ENCODE measurements at regions not wholly inside any gene's neighbourhood (a gene's known extent, or its start where the extent isn't known, plus 50 kb on each side); places are given as distances from the start of the nearest gene placed in this dataset.

DNA sequence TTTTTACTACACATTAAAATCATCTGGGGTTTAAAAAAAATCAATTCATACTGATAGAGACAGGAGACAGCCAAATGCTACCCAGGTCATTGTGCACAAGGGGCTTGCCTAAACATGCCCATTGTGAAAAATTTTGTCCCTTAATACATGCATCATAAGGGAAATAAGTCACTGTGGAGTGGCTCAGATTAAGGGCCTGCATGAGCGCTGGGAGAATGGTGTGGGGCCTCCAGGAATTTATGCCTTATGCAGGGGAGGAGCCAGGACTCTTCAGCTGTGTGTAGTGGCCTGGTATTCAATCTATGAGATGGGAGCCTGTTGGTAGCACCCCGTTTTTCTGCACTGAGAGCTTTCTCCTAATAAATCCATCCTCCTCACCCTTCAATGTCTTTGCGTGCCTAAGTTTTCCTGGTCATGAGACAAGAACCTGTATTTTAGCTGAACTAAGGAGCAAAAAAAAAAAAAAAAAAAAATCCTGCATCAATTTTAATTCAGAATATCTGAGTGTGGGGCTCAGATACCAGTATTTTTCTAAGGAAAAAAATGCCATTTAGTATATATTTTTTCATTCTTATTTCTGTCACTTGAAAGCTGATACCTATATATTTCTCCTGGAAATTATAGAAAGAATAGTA is 997.6 kb upstream of the ATXN8OS start:
- no peak overlapping the region for H3K4me3 ChIP-seq (ENCODE audit: low read depth in 1 of 3, low read length in 3 of 3)
- FAIRE-seq (no peak), DNase-seq (no peak)
- no peak overlapping the region for H3K27ac ChIP-seq (ENCODE audit: low read depth in 1 of 3, low read length in 2 of 3)
- H3K4me1 ChIP-seq (ENCODE audit: control insufficient read depth in 3 of 3, insufficient read depth in 2 of 3, low read depth in 1 of 3, low read length in 2 of 3): no peaks in the 10 kb centered on the region
- no peaks in the 10 kb centered on the region for H3K27me3 ChIP-seq (ENCODE audit: control insufficient read depth in 3 of 3, insufficient read depth in 3 of 3, low read length in 3 of 3)
- H3K36me3 ChIP-seq (ENCODE audit: control insufficient read depth in 3 of 3, insufficient read depth in 2 of 3, low read depth in 1 of 3, low read length in 3 of 3): no peaks in the 10 kb centered on the region
- WGBS, 3 donors: 43 to 80% (median 44%) methylated on average over 3 of the region's 3 CpGs
- peaks cover 0 to 3% of the 10 kb centered on the region in 2 donors for H3K9me3 ChIP-seq (ENCODE audit: control insufficient read depth in 2 of 2, insufficient read depth in 1 of 2, low read depth in 1 of 2, low read length in 1 of 2)

DNA sequence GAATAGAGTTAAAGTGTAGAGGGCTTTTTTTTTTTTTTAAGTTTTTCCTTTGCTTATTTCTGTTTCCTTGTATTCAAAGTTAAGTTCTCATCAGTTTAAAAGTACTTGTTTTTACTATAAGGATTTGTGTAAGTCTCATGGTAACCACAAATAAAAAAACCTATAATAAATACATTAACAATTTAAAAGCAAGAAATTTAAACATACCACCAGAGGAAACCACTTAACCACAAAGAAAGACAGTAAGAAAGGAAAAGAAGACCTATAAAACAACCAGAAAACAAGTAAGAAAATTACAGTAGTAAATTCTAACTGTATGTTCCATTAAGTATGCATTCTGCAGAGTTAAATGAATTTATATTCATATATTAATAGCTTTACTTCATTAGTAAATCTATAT is 999.1 kb upstream of the ATXN8OS start:
- DNase-seq: no peak
- Histone ChIP-seq H3K4me3 (ENCODE audit: low read depth in 1 of 3, low read length in 3 of 3) (no peak overlapping the region), H3K27ac (ENCODE audit: low read depth in 1 of 3, low read length in 2 of 3) (no peak overlapping the region), H3K27me3 (ENCODE audit: control insufficient read depth in 3 of 3, insufficient read depth in 3 of 3, low read length in 3 of 3) (no peaks in the 10 kb centered on the region), H3K36me3 (ENCODE audit: control insufficient read depth in 3 of 3, insufficient read depth in 2 of 3, low read depth in 1 of 3, low read length in 3 of 3) (no peaks in the 10 kb centered on the region), H3K4me1 (ENCODE audit: control insufficient read depth in 3 of 3, insufficient read depth in 2 of 3, low read depth in 1 of 3, low read length in 2 of 3) (no peaks in the 10 kb centered on the region), H3K9me3 (ENCODE audit: control insufficient read depth in 2 of 2, insufficient read depth in 1 of 2, low read depth in 1 of 2, low read length in 1 of 2) (peaks cover 0 to 3% of the 10 kb centered on the region in 2 donors)
- no peak for FAIRE-seq

DNA sequence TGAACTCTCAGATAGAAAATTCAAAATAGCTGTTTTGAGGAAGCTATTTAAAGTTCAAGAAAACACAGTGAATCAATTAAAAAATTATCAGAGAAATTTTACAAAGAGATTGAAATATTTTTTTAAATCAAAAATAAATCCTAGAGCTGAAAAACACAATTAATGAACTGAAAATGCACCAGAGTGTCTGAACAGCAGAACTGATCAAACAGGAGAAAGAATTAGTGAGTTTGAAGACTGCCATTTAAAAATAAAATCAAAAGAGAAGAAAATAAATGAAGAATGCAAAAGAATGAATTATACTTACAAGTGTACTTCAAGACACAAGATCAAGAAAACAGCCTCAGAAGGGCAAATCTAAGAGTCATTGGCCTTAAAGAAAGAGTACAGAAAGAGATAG is 1000.2 kb upstream of the ATXN8OS start:
- Histone ChIP-seq H3K27me3 (ENCODE audit: control insufficient read depth in 3 of 3, insufficient read depth in 3 of 3, low read length in 3 of 3) (no peaks in the 10 kb centered on the region), H3K4me3 (ENCODE audit: low read depth in 1 of 3, low read length in 3 of 3) (no peak overlapping the region), H3K9me3 (ENCODE audit: control insufficient read depth in 2 of 2, insufficient read depth in 1 of 2, low read depth in 1 of 2, low read length in 1 of 2) (peaks cover 0 to 3% of the 10 kb centered on the region in 2 donors), H3K27ac (ENCODE audit: low read depth in 1 of 3, low read length in 2 of 3) (no peak overlapping the region), H3K36me3 (ENCODE audit: control insufficient read depth in 3 of 3, insufficient read depth in 2 of 3, low read depth in 1 of 3, low read length in 3 of 3) (no peaks in the 10 kb centered on the region), H3K4me1 (ENCODE audit: control insufficient read depth in 3 of 3, insufficient read depth in 2 of 3, low read depth in 1 of 3, low read length in 2 of 3) (no peaks in the 10 kb centered on the region)
- FAIRE-seq (no peak), DNase-seq (no peak)

DNA sequence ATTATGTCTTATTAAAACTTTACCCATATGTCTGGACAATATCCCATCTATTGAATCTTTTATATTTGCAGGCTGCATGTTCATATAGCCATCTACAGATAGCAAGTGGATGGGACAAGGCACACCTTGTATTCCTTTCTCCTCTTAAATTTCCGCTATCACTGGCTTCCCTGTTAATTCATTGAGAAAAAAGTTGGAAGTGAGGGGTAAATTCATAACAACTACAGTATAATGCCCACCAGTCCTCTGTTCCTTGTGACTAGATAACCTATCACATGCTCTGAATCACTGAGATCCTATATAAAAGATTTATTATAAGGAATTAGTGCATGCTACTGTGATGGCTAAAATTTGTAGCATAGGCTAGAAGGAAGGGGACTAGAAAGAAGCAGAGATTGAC is 1005.8 kb upstream of the ATXN8OS start:
- Histone ChIP-seq H3K4me3 (ENCODE audit: low read depth in 1 of 3, low read length in 3 of 3) (no peak overlapping the region), H3K9me3 (ENCODE audit: control insufficient read depth in 2 of 2, insufficient read depth in 1 of 2, low read depth in 1 of 2, low read length in 1 of 2) (peaks cover 0 to 2% of the 10 kb centered on the region in 2 donors), H3K4me1 (ENCODE audit: control insufficient read depth in 3 of 3, insufficient read depth in 2 of 3, low read depth in 1 of 3, low read length in 2 of 3) (no peaks in the 10 kb centered on the region), H3K27me3 (ENCODE audit: control insufficient read depth in 3 of 3, insufficient read depth in 3 of 3, low read length in 3 of 3) (no peaks in the 10 kb centered on the region), H3K27ac (ENCODE audit: low read depth in 1 of 3, low read length in 2 of 3) (no peak overlapping the region), H3K36me3 (ENCODE audit: control insufficient read depth in 3 of 3, insufficient read depth in 2 of 3, low read depth in 1 of 3, low read length in 3 of 3) (no peaks in the 10 kb centered on the region)
- WGBS, 3 donors: 77 to 86% (median 80%) methylated on average over 1 of the region's 1 CpG
- no peak for FAIRE-seq
- DNase-seq: no peak

DNA sequence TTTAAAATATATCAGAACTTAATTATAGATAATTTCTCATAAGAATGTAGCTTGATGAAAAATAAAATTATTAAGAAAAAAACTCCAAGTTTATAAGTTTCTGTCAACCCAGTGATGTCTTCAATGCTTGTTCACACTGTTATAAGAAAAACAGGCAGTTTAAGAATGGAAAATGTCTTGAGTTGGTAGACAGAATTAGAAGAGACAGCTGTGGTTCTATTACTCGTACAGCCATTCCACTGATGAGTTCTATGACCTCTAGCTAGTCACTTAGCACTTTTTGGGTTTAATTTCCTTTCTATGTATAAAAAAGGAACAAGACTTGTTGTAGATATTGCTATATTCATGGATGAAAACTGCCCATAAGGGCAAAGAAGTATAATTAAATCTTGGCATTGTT is 1013.1 kb upstream of the ATXN8OS start:
- DNase-seq: no peak
- no peaks in the 10 kb centered on the region for H3K27me3 ChIP-seq (ENCODE audit: control insufficient read depth in 3 of 3, insufficient read depth in 3 of 3, low read length in 3 of 3)
- H3K27ac ChIP-seq (ENCODE audit: low read depth in 1 of 3, low read length in 2 of 3): no peak overlapping the region
- H3K9me3 ChIP-seq (ENCODE audit: control insufficient read depth in 2 of 2, insufficient read depth in 1 of 2, low read depth in 1 of 2, low read length in 1 of 2): no peaks in the 10 kb centered on the region
- H3K4me1 ChIP-seq (ENCODE audit: control insufficient read depth in 3 of 3, insufficient read depth in 2 of 3, low read depth in 1 of 3, low read length in 2 of 3): no peaks in the 10 kb centered on the region
- 38 to 45% (median 39%) methylated on average over 1 of the region's 1 CpG for WGBS, 3 donors
- H3K4me3 ChIP-seq (ENCODE audit: low read depth in 1 of 3, low read length in 3 of 3): no peak overlapping the region
- no peaks in the 10 kb centered on the region for H3K36me3 ChIP-seq (ENCODE audit: control insufficient read depth in 3 of 3, insufficient read depth in 2 of 3, low read depth in 1 of 3, low read length in 3 of 3)
- no peak for FAIRE-seq

DNA sequence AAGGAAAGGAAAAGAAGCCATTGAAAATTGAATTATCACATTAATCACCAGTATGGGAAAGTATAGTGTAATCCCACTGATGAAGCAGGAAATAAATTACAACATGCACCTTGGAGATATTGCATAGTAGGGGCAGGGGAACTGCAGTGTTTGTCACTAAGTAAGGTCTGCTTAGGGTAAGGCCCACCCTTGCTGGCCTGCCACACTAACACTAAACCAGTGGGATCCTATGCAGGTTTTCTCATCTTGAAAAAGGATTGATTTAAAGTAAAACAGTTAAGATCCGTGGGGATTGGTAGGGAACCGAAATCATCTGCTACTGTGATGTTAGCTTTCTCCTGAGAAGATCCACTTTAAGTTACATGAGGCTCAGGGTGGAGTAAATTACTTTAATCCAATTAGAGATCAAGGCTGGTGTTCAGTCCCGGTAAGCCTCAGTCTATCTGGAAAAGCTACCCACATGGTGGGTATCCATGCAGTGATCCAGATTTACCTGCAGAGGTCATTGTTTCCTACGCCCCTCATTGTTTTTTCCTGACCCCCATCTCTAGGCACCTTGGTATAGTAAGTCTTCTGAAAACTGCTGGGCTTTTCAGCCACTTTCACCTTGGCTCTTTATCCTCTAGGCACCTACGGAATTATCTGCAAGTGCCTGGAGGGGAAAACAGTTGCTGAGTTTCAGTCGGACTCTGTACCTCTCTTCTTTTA is 1014.9 kb upstream of the ATXN8OS start:
- 67 to 70% (median 68%) methylated on average over 6 of the region's 6 CpGs for WGBS, 3 donors
- H3K9me3 ChIP-seq (ENCODE audit: control insufficient read depth in 2 of 2, insufficient read depth in 1 of 2, low read depth in 1 of 2, low read length in 1 of 2): no peaks in the 10 kb centered on the region
- H3K4me3 ChIP-seq (ENCODE audit: low read depth in 1 of 3, low read length in 3 of 3): no peak overlapping the region
- no peaks in the 10 kb centered on the region for H3K36me3 ChIP-seq (ENCODE audit: control insufficient read depth in 3 of 3, insufficient read depth in 2 of 3, low read depth in 1 of 3, low read length in 3 of 3)
- no peaks in the 10 kb centered on the region for H3K27me3 ChIP-seq (ENCODE audit: control insufficient read depth in 3 of 3, insufficient read depth in 3 of 3, low read length in 3 of 3)
- FAIRE-seq (no peak), DNase-seq (no peak)
- H3K27ac ChIP-seq (ENCODE audit: low read depth in 1 of 3, low read length in 2 of 3): no peak overlapping the region
- H3K4me1 ChIP-seq (ENCODE audit: control insufficient read depth in 3 of 3, insufficient read depth in 2 of 3, low read depth in 1 of 3, low read length in 2 of 3): no peaks in the 10 kb centered on the region

DNA sequence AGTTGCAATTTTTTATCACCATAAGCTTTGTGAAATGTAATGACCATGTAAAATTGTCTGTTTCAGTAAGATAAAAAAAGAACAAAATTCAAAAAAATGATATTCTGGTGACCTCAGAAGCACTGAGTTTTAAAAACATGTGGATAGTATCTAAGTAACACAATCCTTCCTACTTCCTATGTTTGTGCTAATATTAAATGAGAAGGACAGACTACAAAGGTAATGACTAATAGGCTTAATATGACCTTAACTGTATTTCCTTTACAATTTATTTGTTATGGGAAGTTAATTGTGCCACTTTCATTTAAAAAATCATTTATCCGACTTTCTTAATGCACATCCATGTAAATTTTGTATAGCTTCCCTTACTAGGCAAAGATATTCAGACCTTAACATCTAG is 1030.4 kb upstream of the ATXN8OS start:
- 59 to 81% (median 67%) methylated on average over 1 of the region's 1 CpG for WGBS, 3 donors
- no peak for FAIRE-seq

DNA sequence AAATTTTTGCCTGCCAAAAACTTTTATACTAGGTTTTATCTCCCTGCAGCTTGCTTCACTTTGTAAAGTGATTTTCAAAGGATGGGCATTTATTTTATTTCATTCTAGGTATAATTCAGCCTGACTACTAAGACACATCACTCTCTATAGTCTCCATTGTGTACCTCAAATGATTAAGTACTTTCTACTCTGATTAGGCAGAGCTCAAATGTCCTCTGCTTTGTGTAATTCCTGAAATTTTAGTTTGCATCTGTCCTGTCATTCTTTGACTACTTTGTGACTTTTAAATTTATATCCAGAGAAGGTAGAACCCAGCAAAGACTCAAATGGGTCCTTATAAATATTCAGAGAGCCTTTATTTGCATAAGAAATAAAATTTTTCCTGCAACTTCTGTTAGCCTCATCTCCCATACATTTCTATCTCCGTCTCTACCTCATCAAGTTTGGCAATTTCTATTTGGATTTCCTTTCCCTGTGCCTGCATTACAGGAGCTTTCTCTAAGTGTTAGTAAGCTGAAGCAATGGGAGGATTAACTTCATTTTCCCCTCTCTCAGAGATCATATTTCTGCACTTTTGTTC is 1038.0 kb upstream of the ATXN8OS start:
- FAIRE-seq: no peak

More for the DNA sequence above, 1030.4 kb upstream of the ATXN8OS start:
- no peaks in the 10 kb centered on the region for H3K27me3 ChIP-seq (ENCODE audit: control insufficient read depth in 3 of 3, insufficient read depth in 3 of 3, low read length in 3 of 3)
- H3K27ac ChIP-seq (ENCODE audit: low read depth in 1 of 3, low read length in 2 of 3): no peak overlapping the region
- H3K9me3 ChIP-seq (ENCODE audit: control insufficient read depth in 2 of 2, insufficient read depth in 1 of 2, low read depth in 1 of 2, low read length in 1 of 2): no peaks in the 10 kb centered on the region
- no peak overlapping the region for H3K4me3 ChIP-seq (ENCODE audit: low read depth in 1 of 3, low read length in 3 of 3)
- no peaks in the 10 kb centered on the region for H3K4me1 ChIP-seq (ENCODE audit: control insufficient read depth in 3 of 3, insufficient read depth in 2 of 3, low read depth in 1 of 3, low read length in 2 of 3)
- no peak for DNase-seq
- no peaks in the 10 kb centered on the region for H3K36me3 ChIP-seq (ENCODE audit: control insufficient read depth in 3 of 3, insufficient read depth in 2 of 3, low read depth in 1 of 3, low read length in 3 of 3)

More for the DNA sequence above, 1038.0 kb upstream of the ATXN8OS start:
- H3K27me3 ChIP-seq (ENCODE audit: control insufficient read depth in 3 of 3, insufficient read depth in 3 of 3, low read length in 3 of 3): no peaks in the 10 kb centered on the region
- H3K36me3 ChIP-seq (ENCODE audit: control insufficient read depth in 3 of 3, insufficient read depth in 2 of 3, low read depth in 1 of 3, low read length in 3 of 3): no peaks in the 10 kb centered on the region
- DNase-seq: no peak
- H3K4me1 ChIP-seq (ENCODE audit: control insufficient read depth in 3 of 3, insufficient read depth in 2 of 3, low read depth in 1 of 3, low read length in 2 of 3): no peaks in the 10 kb centered on the region
- WGBS, 3 donors: 41 to 68% (median 68%) methylated on average over 1 of the region's 1 CpG
- H3K4me3 ChIP-seq (ENCODE audit: low read depth in 1 of 3, low read length in 3 of 3): no peak overlapping the region
- no peak overlapping the region for H3K27ac ChIP-seq (ENCODE audit: low read depth in 1 of 3, low read length in 2 of 3)
- no peaks in the 10 kb centered on the region for H3K9me3 ChIP-seq (ENCODE audit: control insufficient read depth in 2 of 2, insufficient read depth in 1 of 2, low read depth in 1 of 2, low read length in 1 of 2)
